ENCODE measurements at regions not wholly inside any gene's neighbourhood (a gene's known extent, or its start where the extent isn't known, plus 50 kb on each side); places are given as distances from the start of the nearest gene placed in this dataset.

DNA sequence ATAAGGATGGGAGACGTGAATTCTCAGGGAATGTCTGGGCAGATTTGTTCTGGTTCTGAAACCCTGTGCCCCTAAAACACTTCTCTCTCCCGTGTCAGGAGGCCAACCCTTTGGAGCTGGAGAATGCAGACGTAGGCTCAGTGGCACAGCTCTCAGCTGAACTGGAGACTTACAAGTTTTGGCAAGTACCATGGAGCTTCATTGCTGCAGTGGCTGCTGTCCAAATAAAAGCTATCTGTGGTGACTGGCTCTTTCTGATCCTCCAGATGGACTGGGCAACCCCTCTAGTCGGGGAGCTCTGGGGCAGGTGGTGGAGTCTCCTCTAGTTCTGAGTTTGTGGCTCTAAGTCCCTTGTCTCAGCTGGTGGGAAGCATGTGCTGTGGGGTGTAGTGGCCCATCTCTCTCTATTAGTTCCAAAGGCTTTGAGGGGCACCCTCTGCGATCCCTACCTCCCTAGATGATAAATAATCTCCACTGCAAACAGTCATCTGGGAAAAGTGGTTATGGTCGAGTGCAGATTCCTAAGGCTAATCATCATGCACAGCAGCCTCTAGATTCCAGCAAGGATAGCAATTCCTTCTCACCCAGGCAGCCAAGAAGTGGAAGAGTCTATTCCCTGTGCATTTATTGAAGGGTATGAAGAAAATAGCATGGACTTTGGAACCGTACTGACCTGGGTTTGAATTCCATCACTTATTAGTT is 204.2 kb upstream of the KLF4 start:
- no peak for DNase-seq

DNA sequence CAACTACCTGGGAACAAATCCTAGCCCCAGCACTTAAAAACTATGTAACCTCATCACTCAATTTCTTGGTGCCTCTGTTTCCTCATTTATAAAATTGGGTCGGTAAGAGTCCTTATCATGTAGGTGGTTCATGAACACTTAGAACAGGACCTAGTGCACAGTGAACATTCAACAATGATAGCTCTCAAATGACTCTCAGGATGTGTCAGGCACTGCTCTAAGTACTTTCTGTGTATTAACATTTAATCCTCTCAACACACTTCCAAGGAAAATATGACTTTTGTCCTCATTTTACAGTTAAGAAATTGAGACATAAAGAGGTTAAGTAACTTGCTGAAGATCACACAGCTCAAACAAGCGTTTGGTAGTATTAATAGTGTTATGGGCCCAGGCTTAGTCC is 202.1 kb upstream of the KLF4 start:
- DNase-seq: no peak

DNA sequence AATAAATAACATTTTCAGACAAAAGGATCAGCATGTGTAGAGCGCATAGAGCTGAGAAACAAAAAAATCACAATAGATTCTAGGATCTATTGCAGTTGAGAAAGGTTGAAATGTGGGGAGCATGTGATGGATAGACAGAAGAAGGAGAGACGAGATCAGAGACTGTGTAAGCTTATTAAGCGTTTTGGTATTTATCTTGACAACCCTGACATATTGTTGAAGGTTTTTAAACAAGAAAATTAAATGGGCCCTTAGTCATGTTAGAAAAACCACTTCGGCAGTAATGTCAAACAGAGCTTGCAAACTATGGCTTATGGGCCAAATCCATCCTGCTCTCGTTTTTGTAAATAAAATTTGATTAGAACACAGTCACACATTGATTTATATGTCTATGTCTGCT is 200.5 kb upstream of the KLF4 start:
- no peak for DNase-seq

DNA sequence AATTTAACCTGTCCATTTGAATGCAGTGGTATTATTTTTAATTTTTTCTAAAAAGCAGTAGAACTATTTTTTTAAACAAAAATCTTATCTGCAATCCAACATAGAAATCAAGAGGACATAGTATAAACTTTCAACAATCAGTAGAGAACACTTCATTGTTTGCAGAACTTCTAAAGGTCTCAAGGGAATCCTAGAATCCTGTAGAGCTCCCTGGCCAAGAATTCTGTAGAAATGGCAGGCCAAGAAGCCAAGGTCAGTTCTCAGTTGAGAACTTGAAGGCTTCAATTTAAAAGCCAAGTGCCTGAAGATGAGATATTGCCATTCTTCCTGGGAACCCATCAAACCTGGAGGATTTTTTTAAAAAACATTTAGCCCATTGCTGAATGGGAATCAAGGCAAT is 199.2 kb upstream of the KLF4 start:
- no peak for DNase-seq

DNA sequence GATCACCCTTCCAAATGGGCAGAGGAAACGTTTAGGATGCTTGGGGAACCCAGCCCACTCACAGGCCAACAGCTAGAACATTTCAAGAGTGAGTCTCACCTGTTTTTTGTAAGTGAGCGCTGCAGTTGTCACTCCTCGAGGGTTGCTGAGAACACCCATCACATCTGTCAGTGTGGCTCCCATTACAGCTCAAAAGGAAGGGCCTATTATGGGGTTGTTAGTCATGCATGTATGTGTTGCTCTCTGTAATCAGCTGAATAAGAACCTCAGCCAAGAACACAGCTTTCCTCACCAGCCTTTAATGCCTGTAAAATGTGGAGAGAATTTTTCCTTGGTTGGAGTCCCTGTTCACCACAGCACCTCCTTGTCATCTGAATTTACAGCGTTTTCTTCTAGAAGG is 196.3 kb upstream of the KLF4 start:
- no peak for DNase-seq

DNA sequence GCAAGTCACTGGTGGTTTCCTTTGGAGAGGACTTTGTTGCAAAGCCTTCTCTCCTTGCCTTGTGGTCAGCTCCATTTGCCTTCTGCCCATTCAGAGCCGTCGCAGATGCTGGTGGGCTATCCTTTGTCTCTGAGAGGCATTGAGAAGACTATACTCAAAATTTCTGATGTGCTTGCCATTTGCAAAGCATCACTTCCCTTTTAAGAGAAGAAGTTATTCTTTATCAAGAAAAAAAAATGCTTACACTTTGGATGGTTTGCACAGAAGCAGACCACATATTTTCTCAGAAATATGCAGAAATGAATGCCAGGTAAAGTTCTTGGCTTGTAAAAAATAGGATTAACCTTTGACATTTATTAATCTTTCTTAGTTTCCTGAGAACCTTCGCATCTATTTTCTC is 195.8 kb upstream of the KLF4 start:
- no peak for DNase-seq

DNA sequence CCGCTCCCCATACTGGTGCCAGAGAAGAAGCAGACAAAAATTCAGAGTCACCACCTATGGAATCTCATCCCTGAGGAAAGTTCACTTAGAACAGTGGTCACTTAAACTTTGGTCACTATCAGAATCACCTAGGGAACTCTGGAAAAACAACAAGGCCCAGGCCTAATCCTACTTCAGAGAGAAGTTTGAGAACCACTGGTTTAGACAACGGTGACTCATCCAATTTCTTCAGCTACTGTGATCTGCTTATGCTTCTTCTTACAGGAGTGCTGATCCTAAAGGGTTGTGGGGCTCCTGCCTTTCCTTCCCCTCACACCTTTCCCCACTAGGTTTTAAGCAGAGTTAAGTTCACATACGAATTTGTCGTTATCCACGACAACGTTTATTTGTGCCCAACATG is 194.7 kb upstream of the KLF4 start:
- DNase-seq: no peak

DNA sequence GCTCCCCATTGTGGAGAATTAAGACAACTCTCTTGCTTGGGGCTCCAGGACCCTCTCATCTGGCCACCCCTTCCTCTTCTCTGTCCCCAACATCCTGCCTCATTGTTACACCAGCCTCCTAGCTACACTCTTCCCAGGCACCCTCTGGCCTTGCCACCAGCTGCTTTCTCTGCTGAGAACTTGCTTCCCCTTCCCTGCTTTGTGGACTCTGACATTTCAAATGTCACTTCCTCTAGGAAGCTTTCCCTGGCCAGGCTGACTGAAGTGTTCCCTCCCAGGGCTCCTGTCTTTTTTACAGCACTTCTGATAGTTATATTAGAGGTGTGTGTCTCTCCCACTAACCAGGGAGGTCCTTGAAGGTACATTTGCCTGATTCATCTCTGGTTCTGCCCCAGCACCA is 194.0 kb upstream of the KLF4 start:
- DNase-seq: no peak

DNA sequence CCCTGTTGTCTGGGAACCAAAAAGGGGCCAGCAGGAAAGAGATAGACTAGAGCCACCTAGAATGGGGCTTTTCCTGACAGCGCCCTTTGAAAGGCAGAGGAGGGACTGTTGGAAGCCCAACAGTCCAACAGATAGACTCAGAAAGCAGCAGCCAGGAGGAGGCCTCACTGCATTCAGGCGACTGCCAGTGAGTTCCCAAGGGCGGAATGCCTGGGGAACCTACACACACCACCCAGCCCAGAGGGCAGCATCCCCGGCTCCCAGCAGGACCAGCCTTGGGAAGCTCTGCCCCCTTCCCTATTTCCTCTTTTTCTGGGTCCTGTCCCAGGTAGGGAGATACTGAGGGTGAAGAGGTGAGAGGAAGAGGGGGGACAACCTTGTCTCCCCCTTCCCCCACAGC is 192.4 kb upstream of the KLF4 start:
- DNase-seq: no peak

DNA sequence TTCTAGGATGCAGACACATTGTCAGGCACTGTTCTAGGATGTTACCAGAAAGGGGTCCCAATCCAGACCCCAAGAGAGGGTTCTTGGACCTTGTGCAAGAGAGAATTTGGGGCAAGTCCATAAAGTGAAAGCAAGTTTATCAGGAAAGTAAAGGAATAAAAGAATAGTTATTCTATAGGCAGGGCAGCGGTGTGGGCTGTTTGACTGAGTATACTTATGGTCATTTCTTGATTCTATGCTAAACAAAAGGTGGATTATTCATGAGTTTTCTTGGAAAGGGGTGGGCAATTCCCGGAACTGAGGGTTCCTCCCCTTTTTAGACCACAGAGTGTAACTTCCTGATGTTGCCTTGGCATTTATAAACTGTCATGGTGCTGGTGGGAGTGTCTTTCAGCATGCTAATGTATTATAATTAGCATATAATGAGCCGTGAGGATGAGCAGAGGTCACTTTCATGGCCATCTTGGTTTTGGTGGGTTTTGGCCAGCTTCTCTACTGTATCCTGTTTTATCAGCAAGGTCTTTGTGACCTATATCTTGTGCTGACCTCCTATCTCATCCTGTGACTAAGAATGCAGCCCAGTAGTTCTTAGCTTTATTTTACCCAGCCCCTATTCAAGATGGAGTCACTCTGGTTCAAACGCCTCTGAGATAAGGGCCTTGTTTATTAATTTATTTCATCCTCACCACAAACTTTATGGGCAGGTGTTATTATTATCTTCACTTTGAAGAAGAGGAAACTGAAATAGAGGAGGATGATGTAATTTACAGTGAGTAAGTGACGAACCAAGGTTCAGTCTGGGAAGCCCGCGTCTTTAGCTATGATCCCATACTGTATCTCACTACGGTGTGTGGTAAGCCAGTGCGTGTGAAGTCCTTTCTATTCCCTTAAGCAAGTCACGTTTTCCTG is 186.0 kb upstream of the KLF4 start:
- no peak for DNase-seq

DNA sequence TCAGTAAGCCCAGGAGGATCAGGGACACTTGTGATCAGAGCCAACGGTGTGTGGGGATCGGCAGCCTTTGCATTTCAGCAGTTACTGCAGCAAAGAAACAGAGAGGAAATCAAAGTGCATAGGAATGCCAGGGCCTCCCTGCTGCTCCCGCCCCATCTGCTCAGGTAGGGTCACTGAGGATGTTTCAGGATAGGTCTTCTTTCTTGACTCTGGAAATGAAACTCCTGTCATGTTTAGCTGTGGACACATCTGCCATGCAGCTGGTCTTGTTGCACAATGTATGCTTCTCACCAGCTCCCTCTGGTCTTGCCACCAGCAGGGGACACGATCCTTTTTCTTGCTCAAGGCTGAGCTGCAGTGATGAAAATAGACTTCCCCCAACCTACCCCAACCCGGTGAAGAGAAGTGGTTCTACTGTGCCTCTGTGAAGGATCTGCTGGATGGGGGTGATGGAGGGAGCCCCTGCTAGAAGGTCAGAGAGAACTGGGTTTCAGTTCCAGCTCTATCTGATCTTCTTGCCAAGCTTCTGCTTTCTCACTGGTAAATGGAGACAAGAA is 185.2 kb upstream of the KLF4 start:
- no peak for DNase-seq

DNA sequence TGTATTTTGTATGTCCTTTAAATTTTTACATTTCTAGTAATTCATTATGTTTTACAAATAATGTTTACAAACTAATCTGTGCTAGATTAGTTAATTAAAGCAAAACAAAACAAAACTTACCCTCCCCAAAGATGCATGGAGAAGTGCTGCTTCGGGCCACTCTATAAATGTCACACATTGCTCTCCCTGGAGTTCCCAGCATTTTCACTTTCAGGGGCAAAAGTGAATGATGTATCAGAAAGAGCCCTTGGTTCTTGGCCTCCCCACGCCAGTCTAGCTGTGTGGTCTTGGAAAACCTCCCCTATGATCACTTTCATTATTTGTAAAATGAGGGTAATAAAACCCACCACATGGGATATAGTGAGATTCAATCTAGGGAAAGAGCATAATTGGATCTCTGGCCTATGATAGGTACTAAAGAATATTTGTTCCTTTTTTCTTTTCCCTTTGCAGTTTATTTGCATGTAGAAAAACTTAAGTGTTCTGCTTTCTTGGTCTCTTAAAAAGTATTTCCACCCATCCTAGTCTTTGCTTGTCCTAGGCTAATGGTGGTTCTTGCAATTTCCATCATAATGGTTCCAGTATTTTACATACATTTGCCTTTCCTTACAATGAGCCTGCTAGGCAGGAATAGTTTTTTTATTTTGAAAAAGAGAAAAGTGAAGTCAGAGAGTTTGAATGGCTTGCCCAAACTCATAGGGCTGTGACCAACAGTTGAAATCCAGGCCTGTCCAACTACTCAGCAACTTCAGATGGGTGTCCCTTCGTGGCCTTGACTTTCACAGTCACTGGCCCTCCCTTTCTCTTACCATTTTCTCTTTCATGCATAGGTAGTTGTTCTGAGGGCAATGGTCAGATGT is 184.5 kb upstream of the KLF4 start:
- no peak for DNase-seq

DNA sequence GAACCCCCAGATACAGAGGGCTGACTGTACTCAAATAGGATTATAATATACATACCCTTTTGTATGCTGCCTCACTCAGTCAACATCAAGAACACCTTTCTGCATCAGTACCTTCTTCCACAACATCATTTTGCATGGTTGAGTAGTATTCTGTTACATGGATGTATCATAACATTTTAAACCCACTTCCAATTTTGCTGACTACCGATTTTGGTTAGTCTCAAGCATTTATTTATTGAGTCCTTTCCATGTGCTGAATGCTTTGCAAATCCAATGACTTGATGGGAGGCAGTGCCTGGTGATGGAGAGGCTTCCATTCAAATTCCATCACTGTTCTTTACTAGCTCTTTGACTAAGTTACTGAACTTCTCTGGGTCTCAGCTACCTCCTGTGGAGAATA is 182.0 kb upstream of the KLF4 start:
- no peak for DNase-seq

DNA sequence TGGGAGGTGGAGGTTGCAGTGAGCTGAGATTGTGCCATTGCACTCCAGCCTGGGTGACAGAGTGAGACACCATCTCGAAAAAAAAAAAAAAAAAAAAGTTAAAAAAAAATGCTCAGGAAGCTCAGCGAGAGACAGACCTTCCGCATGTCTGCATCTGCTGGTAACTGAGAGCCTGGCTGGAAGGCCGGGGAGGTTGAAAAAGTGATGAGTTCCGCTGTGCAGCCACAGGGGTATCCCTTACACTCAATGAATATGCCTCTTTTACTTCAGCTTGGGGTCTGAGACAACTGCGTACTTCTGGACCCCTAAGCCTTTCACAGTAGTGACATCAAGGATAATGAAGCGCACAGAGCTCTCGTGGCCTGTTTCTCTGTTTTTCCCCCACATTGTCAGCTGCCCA is 179.9 kb upstream of the KLF4 start:
- DNase-seq: no peak

DNA sequence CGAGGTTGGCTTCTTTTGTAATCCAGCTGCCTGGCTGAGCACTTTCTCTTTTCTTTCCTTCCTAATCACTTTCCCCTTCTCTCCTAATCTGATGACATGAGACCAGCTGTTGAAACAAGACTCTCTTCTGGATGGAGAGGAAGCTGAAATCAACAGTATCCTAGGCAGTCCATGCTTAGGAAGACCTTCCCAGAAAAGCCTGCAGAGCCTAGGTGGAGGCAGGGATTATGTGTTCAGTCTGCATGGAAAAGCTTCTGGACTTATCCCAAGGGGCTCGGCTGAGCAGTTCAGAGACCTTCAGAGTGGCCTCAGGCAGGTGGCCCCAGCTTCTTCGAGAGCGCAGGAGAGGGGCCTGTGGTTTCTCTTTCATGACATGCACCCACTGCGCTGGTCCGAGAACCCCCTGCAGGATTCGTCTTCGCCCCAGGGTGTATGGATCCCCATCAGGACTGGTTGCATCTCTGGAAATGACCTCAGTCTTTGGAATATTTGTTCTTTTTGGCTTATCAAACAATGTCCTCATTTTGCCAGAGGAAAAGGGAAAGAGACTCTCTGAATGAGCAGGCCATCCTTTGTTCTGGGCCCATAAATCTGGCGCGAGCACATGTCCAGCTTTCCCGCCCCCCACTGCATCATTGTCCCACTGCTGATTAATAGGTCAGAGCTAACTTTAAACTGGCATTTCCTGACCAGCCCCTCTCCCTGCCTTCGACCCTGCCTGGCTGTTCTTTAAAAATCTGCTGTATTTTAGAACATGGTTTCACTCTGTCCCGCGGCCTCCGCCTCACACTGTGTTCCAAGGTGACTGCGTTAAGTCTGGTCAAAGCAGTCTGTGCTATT is 177.9 kb upstream of the KLF4 start:
- no peak for DNase-seq

DNA sequence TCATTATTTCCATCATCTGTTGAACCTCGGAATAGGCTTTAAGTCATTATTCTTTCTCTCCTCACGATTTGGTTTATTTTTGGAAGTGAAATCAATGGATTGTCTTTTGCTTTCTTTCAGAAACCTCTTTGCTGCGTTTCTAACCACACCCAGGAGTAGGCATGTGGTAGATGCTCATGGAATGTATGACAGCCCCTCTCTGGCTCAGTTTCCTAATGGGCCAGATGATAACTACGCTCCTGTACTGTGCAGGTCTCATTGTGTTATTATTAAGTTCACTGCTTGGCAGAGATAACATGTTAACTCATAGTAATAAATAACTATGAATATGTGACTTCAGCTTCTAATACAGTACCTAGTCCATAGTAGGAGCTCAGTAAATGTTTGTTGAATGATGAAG is 175.5 kb upstream of the KLF4 start:
- DNase-seq: no peak

DNA sequence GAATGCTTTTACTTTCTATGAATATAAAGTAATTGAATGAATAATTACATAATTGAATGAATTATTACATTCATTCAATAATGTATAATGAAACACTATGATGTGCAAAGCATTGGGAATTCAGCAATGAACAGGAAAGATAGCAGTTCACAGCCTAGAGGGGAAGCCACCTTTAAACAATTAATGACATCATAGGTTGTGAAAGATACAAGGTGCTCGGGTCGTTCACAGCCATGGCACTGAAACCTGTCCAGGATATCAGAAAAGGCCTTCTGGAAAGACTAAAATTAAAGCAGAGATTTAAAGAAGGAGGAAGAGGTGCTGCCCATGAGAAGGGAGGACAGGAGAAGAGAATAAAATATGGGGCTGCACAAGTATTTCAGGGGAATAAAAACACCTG is 171.4 kb upstream of the KLF4 start:
- no peak for DNase-seq

DNA sequence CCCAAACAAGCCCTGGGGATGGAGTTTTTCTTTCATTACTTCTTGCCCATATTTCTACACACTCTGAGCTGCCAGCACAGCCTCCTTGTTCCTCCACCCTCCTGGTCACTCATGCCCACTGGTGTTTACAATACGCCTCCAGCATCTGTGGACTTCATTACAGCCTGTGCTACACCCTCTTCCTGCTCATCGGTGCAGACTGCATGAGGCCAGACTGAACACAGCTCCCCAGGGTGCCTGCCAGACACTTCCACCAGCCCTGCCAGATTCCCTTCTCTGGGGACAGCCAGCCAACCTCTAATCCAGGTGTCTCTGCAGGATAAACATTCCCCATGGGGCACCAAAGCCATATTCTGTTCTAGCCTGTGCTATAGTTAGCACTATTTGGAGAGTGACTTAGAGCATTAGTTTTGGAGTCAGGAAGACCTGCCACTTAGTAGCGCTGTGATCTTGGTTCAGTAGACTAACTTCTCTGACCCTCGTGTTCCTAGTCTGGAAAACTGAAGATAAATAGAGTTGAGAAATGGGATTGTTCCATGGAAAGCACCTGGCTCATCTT is 163.8 kb upstream of the KLF4 start:
- no peak for DNase-seq

DNA sequence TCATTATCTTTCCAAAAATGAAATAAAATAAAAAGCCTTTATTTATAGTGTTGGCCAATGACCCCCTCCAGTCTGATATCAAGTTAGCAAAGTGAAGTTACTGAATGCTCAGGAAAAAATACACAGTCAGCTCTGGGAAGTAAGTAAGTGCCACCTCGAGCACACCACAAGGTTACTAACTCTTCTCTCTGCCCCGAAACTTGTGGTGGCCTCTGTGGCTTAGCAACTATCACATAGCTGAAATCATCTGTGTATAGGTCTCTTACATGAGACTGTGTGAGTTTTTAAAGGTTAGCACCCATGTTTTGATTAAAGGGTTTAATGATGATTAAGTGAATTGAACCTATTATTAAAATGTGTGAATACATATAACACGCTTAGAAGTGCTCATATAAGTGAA is 161.4 kb upstream of the KLF4 start:
- no peak for DNase-seq

DNA sequence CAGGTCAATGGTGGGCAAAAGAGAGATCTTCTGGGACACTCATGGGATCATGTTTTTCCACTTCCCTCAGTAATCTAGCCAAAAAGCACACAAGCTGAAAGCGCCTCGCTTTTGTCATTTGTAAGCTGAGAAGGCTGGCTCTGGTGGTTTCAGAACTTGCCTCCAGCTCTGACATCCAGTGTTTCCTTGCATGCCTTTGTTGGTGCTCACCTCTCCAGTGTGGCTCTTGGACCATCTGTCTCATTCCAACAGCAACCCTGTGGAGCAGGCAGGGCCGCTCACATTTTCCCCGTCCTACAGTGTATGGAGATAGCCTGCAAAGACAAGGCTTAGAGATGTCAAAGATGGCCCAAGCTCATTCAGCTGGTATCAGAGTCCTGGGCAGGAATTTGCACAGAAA is 160.8 kb upstream of the KLF4 start:
- DNase-seq: no peak

DNA sequence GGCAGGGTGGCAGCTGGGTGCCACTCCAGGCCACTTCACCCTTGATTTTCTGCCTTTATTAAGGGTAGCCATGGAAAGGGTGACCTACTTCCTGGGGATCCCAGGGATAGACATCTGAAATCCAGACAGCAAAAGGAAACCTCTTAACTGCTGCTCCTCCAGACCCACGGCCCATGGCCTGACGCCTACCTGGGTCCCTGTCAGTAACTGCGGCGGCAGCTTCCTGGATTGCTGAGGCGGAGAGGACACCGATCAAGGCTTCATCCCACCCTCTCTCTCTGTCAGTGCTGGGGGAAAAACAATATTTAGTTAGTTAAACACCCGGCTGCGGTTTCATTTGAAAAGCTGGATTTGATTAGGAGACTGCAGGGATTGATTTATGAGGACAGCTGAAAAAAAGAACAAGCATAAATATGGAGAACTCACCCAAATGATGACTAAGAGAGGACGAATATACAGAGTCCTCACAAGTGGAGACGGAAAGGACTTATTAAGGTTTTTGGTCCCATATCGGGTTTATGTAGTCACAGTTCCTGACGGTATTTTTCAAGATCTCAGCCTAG is 158.7 kb upstream of the KLF4 start:
- DNase-seq: no peak

DNA sequence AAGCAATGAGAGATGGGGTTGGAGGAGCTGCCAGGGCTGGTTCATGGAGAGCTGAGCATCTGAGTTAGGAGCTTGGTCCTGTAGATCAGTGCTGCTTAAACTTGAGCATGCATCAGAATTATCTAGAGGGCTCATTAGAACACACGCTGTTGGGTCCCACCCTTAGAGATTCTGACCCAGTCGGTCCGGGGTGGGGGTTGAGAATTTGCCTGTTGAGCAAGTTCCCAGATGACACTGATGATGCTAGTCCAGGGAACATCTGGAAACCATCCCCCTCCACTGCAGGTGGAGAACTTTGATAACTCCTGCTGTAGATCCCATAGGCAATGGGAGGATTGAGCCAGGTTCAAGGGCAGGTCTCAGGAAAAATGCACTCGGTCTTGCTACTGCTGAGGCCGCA is 158.0 kb upstream of the KLF4 start:
- DNase-seq: no peak

Measured in NCI-H526 treated with DMSO at 0.1 percent for 48 hours (cell line).